SK-N-SH (cell line): ENCODE measurements at regions not wholly inside any gene's neighbourhood (a gene's known extent, or its start where the extent isn't known, plus 50 kb on each side); places are given as distances from the start of the nearest gene placed in this dataset.

ENCODE experiments used
- TF ChIP-seq, protein P1 (sequence below): fragments of 200-600 bp; sonication (generic); IDR thresholded peaks from 2 replicates; pipeline ENCODE4 v1.6.1; 2017; ENCODE audit warnings: antibody characterized with exemption, mild to moderate bottlenecking, moderate library complexity
- TF ChIP-seq, protein P2 (sequence below): fragments of 150-350 bp; IDR thresholded peaks from 2 replicates; pipeline ENCODE4 v1.6.1; 2017; ENCODE audit warnings: antibody characterized with exemption, low read length, low read depth, borderline replicate concordance

GRCh38 chr12:112734859-112735695 is 56.5 kb upstream of the RPH3A start:
- TF ChIP-seq, protein P1, sequence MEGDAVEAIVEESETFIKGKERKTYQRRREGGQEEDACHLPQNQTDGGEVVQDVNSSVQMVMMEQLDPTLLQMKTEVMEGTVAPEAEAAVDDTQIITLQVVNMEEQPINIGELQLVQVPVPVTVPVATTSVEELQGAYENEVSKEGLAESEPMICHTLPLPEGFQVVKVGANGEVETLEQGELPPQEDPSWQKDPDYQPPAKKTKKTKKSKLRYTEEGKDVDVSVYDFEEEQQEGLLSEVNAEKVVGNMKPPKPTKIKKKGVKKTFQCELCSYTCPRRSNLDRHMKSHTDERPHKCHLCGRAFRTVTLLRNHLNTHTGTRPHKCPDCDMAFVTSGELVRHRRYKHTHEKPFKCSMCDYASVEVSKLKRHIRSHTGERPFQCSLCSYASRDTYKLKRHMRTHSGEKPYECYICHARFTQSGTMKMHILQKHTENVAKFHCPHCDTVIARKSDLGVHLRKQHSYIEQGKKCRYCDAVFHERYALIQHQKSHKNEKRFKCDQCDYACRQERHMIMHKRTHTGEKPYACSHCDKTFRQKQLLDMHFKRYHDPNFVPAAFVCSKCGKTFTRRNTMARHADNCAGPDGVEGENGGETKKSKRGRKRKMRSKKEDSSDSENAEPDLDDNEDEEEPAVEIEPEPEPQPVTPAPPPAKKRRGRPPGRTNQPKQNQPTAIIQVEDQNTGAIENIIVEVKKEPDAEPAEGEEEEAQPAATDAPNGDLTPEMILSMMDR, result no peak
- TF ChIP-seq, protein P2, sequence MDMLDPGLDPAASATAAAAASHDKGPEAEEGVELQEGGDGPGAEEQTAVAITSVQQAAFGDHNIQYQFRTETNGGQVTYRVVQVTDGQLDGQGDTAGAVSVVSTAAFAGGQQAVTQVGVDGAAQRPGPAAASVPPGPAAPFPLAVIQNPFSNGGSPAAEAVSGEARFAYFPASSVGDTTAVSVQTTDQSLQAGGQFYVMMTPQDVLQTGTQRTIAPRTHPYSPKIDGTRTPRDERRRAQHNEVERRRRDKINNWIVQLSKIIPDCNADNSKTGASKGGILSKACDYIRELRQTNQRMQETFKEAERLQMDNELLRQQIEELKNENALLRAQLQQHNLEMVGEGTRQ, result no peak
